HepG2 (cell line): ENCODE measurements at regions not wholly inside any gene's neighbourhood (a gene's known extent, or its start where the extent isn't known, plus 50 kb on each side); places are given as distances from the start of the nearest gene placed in this dataset.

Experiments
- GTF2F1 ChIP-seq: fragments of 150-350 bp; IDR thresholded peaks from 2 replicates; pipeline ENCODE4 v1.6.1; 2014; ENCODE audit warnings: low read length
- ISX ChIP-seq: sonication (generic); formaldehyde crosslinking; conservative IDR thresholded peaks from 2 replicates; pipeline ENCODE4 v1.5.0; 2020; ENCODE audit warnings: missing genetic modification reagents
- POLR2G ChIP-seq: fragments of 200-400 bp; formaldehyde crosslinking; IDR thresholded peaks from 2 replicates; pipeline ENCODE4 v1.6.1; 2018; ENCODE audit warnings: mild to moderate bottlenecking, low read depth, low read length, moderate library complexity
- SIN3A ChIP-seq: IDR thresholded peaks from 2 replicates; pipeline ENCODE4 v1.6.1; 2011; ENCODE audit warnings: low read depth, mild to moderate bottlenecking, control low read depth, low read length, borderline replicate concordance
- USF2 ChIP-seq, 2 experiments: sonication (generic) in 1 of 2; formaldehyde crosslinking in 1 of 2; IDR thresholded peaks; 2 replicates each; pipeline versions ENCODE4 v1.5.1 to v1.6.1; 2011 to 2020; ENCODE audit warnings: borderline replicate concordance in 1 of 2, low read depth in 1 of 2, low read length in 1 of 2, mild to moderate bottlenecking in 1 of 2, missing genetic modification reagents in 1 of 2, moderate library complexity in 1 of 2

- no peak for TF ChIP-seq ISX (CRISPR knock-in tag)
- no peak for TF ChIP-seq POLR2G
- no peak for TF ChIP-seq SIN3A
- TF ChIP-seq USF2 (IDR thresholded peaks at IDR 0.05; ENCODE audit: low read depth, low read length): no peak
- no peak for TF ChIP-seq USF2 (CRISPR knock-in tag; IDR thresholded peaks at IDR 0.05; ENCODE audit: borderline replicate concordance)
- no peak for TF ChIP-seq GTF2F1
Observed at GRCh38 chr12:74441872-74442271, 95.8 kb upstream of the ATXN7L3B start.
